Cardiac septum (tissue), 1 donor: ENCODE measurements at regions not wholly inside any gene's neighbourhood (a gene's known extent, or its start where the extent isn't known, plus 50 kb on each side); places are given as distances from the start of the nearest gene placed in this dataset.
"Not testable (repeated sequence)": the region's sequence is repeated elsewhere in the genome, so short reads cannot be mapped to it uniquely, and the experiment has no call there.

Source experiments
- DNase-seq: peaks from one replicate; pipeline ENCODE4 v3.0.0-alpha.2; 2020; ENCODE audit warnings: low spot score
- intact Hi-C: fragments of 100-400 bp; cut with DNase I; formaldehyde crosslinking; loops from one replicate; pipeline ENCODE4 v1.14.0; 2022
- donor health status: DM: no; HTN: no; CAD: no.

- no peak for DNase-seq
- intact Hi-C loops: no loop called here
Observed at GRCh38 chr13:73329355-73329754, 270.6 kb downstream of the KLF5 start.

- no peak for DNase-seq
- intact Hi-C loops: no loop called here
Observed at GRCh38 chr13:73327579-73327978, 268.8 kb downstream of the KLF5 start.

- intact Hi-C loops: no loop called here
- no peak for DNase-seq
Observed at GRCh38 chr13:73325723-73326558, 267.1 kb downstream of the KLF5 start.

- DNase-seq: no peak
- intact Hi-C loops: no loop called here
Observed at GRCh38 chr13:73324842-73325722, 266.3 kb downstream of the KLF5 start.

- no peak for DNase-seq
- intact Hi-C loops: no loop called here
Observed at GRCh38 chr13:73323615-73324014, 264.8 kb downstream of the KLF5 start.

- intact Hi-C loops: no loop called here
- no peak for DNase-seq
Observed at GRCh38 chr13:73321043-73321442, 262.2 kb downstream of the KLF5 start.

- no peak for DNase-seq
- intact Hi-C loops: no loop called here
Observed at GRCh38 chr13:73317140-73317539, 258.3 kb downstream of the KLF5 start.

- intact Hi-C loops: no loop called here
Observed at GRCh38 chr13:73310366-73310765, 251.6 kb downstream of the KLF5 start.

GRCh38 chr13:73307481-73307880, 248.7 kb downstream of the KLF5 start:
- no peak for DNase-seq
- intact Hi-C loops: no loop called here

More at GRCh38 chr13:73310366-73310765, 251.6 kb downstream of the KLF5 start:
- DNase-seq: no peak

GRCh38 chr13:73306688-73307087, 247.9 kb downstream of the KLF5 start:
- DNase-seq: no peak
- intact Hi-C loops: no loop called here

- no peak for DNase-seq
- intact Hi-C loops: no loop called here
Observed at GRCh38 chr13:73304442-73304841, 245.6 kb downstream of the KLF5 start.

GRCh38 chr13:73303851-73304250, 245.0 kb downstream of the KLF5 start:
- intact Hi-C loops: no loop called here
- no peak for DNase-seq

- intact Hi-C loops, DNase-seq: not testable (repeated sequence)
Observed at GRCh38 chr13:73301622-73302021, 242.8 kb downstream of the KLF5 start.

GRCh38 chr13:73300718-73301425, 242.1 kb downstream of the KLF5 start:
- intact Hi-C loops: no loop called here

GRCh38 chr13:73299787-73300186, 241.0 kb downstream of the KLF5 start:
- intact Hi-C loops: no loop called here
- no peak for DNase-seq

More at GRCh38 chr13:73300718-73301425, 242.1 kb downstream of the KLF5 start:
- DNase-seq: no peak

GRCh38 chr13:73293913-73294523, 235.2 kb downstream of the KLF5 start:
- intact Hi-C loops: no loop called here
- DNase-seq: no peak

GRCh38 chr13:73292127-73292526, 233.3 kb downstream of the KLF5 start:
- DNase-seq: no peak
- intact Hi-C loops: no loop called here

GRCh38 chr13:73290844-73291243, 232.0 kb downstream of the KLF5 start:
- intact Hi-C loops: no loop called here
- no peak for DNase-seq

GRCh38 chr13:73288596-73288995, 229.8 kb downstream of the KLF5 start:
- intact Hi-C loops: no loop called here
- DNase-seq: no peak

GRCh38 chr13:73287831-73288230, 229.0 kb downstream of the KLF5 start:
- no peak for DNase-seq
- intact Hi-C loops: no loop called here
